ENCODE measurements at regions not wholly inside any gene's neighbourhood (a gene's known extent, or its start where the extent isn't known, plus 50 kb on each side); places are given as distances from the start of the nearest gene placed in this dataset.

- TF ChIP-seq, protein P1, sequence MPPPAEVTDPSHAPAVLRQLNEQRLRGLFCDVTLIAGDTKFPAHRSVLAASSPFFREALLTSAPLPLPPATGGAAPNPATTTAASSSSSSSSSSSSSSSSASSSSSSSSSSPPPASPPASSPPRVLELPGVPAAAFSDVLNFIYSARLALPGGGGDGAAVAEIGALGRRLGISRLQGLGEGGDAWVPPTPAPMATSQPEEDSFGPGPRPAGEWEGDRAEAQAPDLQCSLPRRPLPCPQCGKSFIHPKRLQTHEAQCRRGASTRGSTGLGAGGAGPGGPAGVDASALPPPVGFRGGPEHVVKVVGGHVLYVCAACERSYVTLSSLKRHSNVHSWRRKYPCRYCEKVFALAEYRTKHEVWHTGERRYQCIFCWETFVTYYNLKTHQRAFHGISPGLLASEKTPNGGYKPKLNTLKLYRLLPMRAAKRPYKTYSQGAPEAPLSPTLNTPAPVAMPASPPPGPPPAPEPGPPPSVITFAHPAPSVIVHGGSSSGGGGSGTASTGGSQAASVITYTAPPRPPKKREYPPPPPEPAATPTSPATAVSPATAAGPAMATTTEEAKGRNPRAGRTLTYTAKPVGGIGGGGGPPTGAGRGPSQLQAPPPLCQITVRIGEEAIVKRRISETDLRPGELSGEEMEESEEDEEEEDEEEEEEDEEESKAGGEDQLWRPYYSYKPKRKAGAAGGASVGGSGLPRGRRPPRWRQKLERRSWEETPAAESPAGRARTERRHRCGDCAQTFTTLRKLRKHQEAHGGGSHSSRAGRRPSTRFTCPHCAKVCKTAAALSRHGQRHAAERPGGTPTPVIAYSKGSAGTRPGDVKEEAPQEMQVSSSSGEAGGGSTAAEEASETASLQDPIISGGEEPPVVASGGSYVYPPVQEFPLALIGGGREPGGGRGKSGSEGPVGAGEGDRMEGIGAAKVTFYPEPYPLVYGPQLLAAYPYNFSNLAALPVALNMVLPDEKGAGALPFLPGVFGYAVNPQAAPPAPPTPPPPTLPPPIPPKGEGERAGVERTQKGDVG (CRISPR knock-in tag; IDR thresholded peaks at IDR 0.05), result no peak
- TF ChIP-seq CBFB (IDR thresholded peaks at IDR 0.05; ENCODE audit: low read depth) (no peak), ASH2L (IDR thresholded peaks at IDR 0.05; ENCODE audit: borderline replicate concordance, low read depth) (no peak), HCFC1 (IDR thresholded peaks at IDR 0.05; ENCODE audit: low read length) (no peak), IRF4 (IDR thresholded peaks at IDR 0.05; ENCODE audit: low read depth, low read length) (no peak), PRDM15 (CRISPR knock-in tag; IDR thresholded peaks at IDR 0.05) (no peak), E4F1 (IDR thresholded peaks at IDR 0.05; ENCODE audit: borderline replicate concordance, partially characterized antibody) (no peak), SMARCA5 (IDR thresholded peaks at IDR 0.05) (no peak), MTA2 (IDR thresholded peaks at IDR 0.05; ENCODE audit: low read depth) (no peak)
- TF ChIP-seq, protein P2, sequence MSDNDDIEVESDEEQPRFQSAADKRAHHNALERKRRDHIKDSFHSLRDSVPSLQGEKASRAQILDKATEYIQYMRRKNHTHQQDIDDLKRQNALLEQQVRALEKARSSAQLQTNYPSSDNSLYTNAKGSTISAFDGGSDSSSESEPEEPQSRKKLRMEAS (IDR thresholded peaks at IDR 0.05; ENCODE audit: low read depth, low read length), result no peak
Measured at GRCh38 chr4:8742546-8742945, 129.1 kb downstream of the HMX1 start (continued).
